ENCODE measurements at regions not wholly inside any gene's neighbourhood (a gene's known extent, or its start where the extent isn't known, plus 50 kb on each side); places are given as distances from the start of the nearest gene placed in this dataset.

- Histone ChIP-seq H3K9me1 (replicated peaks; ENCODE audit: control insufficient read depth, extremely low read depth, insufficient read depth, low read length) (no peaks in the 10 kb centered on the region), H3K9ac (replicated peaks; ENCODE audit: extremely low read depth, insufficient read depth, low read length) (no peak overlapping the region), H4K20me1 (replicated peaks; ENCODE audit: control insufficient read depth, extremely low read depth, insufficient read depth, low read length) (no peaks in the 10 kb centered on the region), H2AFZ (ENCODE audit: low read depth, low read length) (no peak overlapping the region), H3K36me3 (ENCODE audit: control insufficient read depth in 2 of 2, extremely low read depth in 1 of 2, insufficient read depth in 2 of 2, low read length in 2 of 2) (no peaks in the 10 kb centered on the region), H3K27me3 (ENCODE audit: control insufficient read depth in 2 of 2, insufficient read depth in 2 of 2, low read length in 2 of 2) (no peaks in the 10 kb centered on the region), H3K4me3 (replicated peaks in 1 of 3; ENCODE audit: insufficient read depth in 1 of 3, low read depth in 1 of 3, low read length in 3 of 3) (no peak overlapping the region), H3K4me2 (ENCODE audit: insufficient read depth, low read length) (no peak overlapping the region), H3K79me2 (ENCODE audit: control insufficient read depth, insufficient read depth, low read length) (no peaks in the 10 kb centered on the region), H3K4me1 (ENCODE audit: control insufficient read depth, extremely low read depth, insufficient read depth, low read length) (no peaks in the 10 kb centered on the region), H3K27ac (ENCODE audit: insufficient read depth, low read depth, low read length) (no peak overlapping the region), H3K9me3 (replicated peaks; ENCODE audit: control insufficient read depth, insufficient read depth, low read length) (no peaks in the 10 kb centered on the region)
- DNase-seq (ENCODE audit: low read depth, low spot score) (no peak), FAIRE-seq (no peak)
- BruUV-seq (replicated peaks), result no TSS peak
- TF ChIP-seq MYC (IDR thresholded peaks at IDR 0.05; ENCODE audit: low read depth, low read length) (no peak), GATA2 (IDR thresholded peaks at IDR 0.05; ENCODE audit: insufficient read depth, insufficient read length, low read depth, low read length) (no peak), FOS (IDR thresholded peaks at IDR 0.05; ENCODE audit: borderline replicate concordance, insufficient read depth, low read length) (no peak), POLR2A (IDR thresholded peaks at IDR 0.05; ENCODE audit: low read depth, low read length) (no peak), MAX (IDR thresholded peaks at IDR 0.05; ENCODE audit: insufficient read depth, insufficient read length) (no peak), EZH2 (IDR thresholded peaks at IDR 0.05; ENCODE audit: borderline replicate concordance, low read depth, low read length, severe bottlenecking) (no peak), CTCF (IDR thresholded peaks at IDR 0.05; ENCODE audit: extremely low read depth in 1 of 2, insufficient read depth in 1 of 2, low read depth in 1 of 2, low read length in 2 of 2) (no peak), JUN (IDR thresholded peaks at IDR 0.05; ENCODE audit: borderline replicate concordance, insufficient read depth, insufficient read length, low read depth) (no peak), POLR2AphosphoS5 (IDR thresholded peaks at IDR 0.05; ENCODE audit: insufficient read depth, low read depth, low read length) (no peak)
- intact Hi-C loops (cut with micrococcal nuclease) (no loop called here), dilution Hi-C loops (cut with MboI; ENCODE audit: extremely low pct_ligation_motif_present, low sequenced_read_pairs) (no loop called here)
- POLR2A ChIA-PET, result no interaction called here
- CTCF ChIA-PET, result no interaction called here
These were observed 151.2 kb downstream of the DTHD1 start for GRCh38 chr4:36432586-36432985.
